GM19397 (cell line): ENCODE measurements at regions not wholly inside any gene's neighbourhood (a gene's known extent, or its start where the extent isn't known, plus 50 kb on each side); places are given as distances from the start of the nearest gene placed in this dataset.
"Not testable (repeated sequence)": the region's sequence is repeated elsewhere in the genome, so short reads cannot be mapped to it uniquely, and the experiment has no call there.

Source experiments
- ATAC-seq: cut with Tn5 transposase; IDR thresholded peaks from one replicate; pipeline ENCODE4 v1.9.1; 2021; ENCODE audit warnings: mild to moderate bottlenecking, moderate library complexity; ENCODE audit not compliant: unreplicated experiment

- peak; percentile 51 for ATAC-seq
Measured at GRCh38 chr12:124126950-124127655, 154.1 kb downstream of the ZNF664 start.

GRCh38 chr12:124129132-124129531, 156.1 kb downstream of the ZNF664 start:
- no peak for ATAC-seq

- peak; percentile 74 for ATAC-seq
Measured at GRCh38 chr12:124130691-124131591, 157.9 kb downstream of the ZNF664 start.

GRCh38 chr12:124131659-124132058, 158.6 kb downstream of the ZNF664 start:
- no peak for ATAC-seq

- ATAC-seq, result no peak
Measured at GRCh38 chr12:124132530-124132929, 159.5 kb downstream of the ZNF664 start.

GRCh38 chr12:124136796-124137195, 158.1 kb upstream of the RFLNA start:
- ATAC-seq, result no peak

GRCh38 chr12:124140944-124141486, 153.9 kb upstream of the RFLNA start:
- no peak for ATAC-seq

GRCh38 chr12:124141611-124142010, 153.3 kb upstream of the RFLNA start:
- ATAC-seq, result not testable (repeated sequence)

GRCh38 chr12:124142395-124143035, 152.4 kb upstream of the RFLNA start:
- ATAC-seq, result no peak

- no peak for ATAC-seq
Measured at GRCh38 chr12:124143726-124144125, 151.2 kb upstream of the RFLNA start.

- ATAC-seq, result no peak
Measured at GRCh38 chr12:124144531-124145194, 150.2 kb upstream of the RFLNA start.

- no peak for ATAC-seq
Measured at GRCh38 chr12:124147027-124147426, 147.9 kb upstream of the RFLNA start.

- no peak for ATAC-seq
Measured at GRCh38 chr12:124147575-124147974, 147.3 kb upstream of the RFLNA start.

- no peak for ATAC-seq
Measured at GRCh38 chr12:124148481-124149273, 146.2 kb upstream of the RFLNA start.

- ATAC-seq, result no peak
Measured at GRCh38 chr12:124149287-124149686, 145.6 kb upstream of the RFLNA start.

GRCh38 chr12:124150168-124150567, 144.7 kb upstream of the RFLNA start:
- ATAC-seq, result no peak

GRCh38 chr12:124151583-124151982, 143.3 kb upstream of the RFLNA start:
- ATAC-seq, result no peak

GRCh38 chr12:124152731-124153130, 142.2 kb upstream of the RFLNA start:
- ATAC-seq, result no peak

- ATAC-seq, result no peak
Measured at GRCh38 chr12:124153392-124153791, 141.5 kb upstream of the RFLNA start.

GRCh38 chr12:124157406-124157805, 137.5 kb upstream of the RFLNA start:
- no peak for ATAC-seq
